ENCODE measurements at regions not wholly inside any gene's neighbourhood (a gene's known extent, or its start where the extent isn't known, plus 50 kb on each side); places are given as distances from the start of the nearest gene placed in this dataset.

- H3K9me3 ChIP-seq (ENCODE audit: control insufficient read depth, insufficient read depth, low read depth, low read length) = no peaks in the 10 kb centered on the region
- H3K4me1 ChIP-seq (ENCODE audit: control insufficient read depth, insufficient read depth, low read length) = no peaks in the 10 kb centered on the region
- H3K27ac ChIP-seq (ENCODE audit: extremely low read depth, low read depth, low read length) = no peak overlapping the region
- ChIA-PET CTCF (interaction anchor here (0.6 kb wide), 1 partner anchor 205 kb away, joined by 3 read pairs; no protein-coding TSS in a partner anchor), POLR2A (interaction anchor here (0.5 kb wide), 1 partner anchor 239 kb away, joined by 4 read pairs; no protein-coding TSS in a partner anchor)
- H3K4me3 ChIP-seq (ENCODE audit: low read depth, low read length) = no peak overlapping the region
- H3K36me3 ChIP-seq (ENCODE audit: control insufficient read depth in 2 of 2, insufficient read depth in 1 of 2, low read length in 2 of 2) = no peaks in the 10 kb centered on the region
- TF ChIP-seq ZNF350 (tag by site-specific recombination; IDR thresholded peaks at IDR 0.05) (no peak), IKZF3 (tag by site-specific recombination; IDR thresholded peaks at IDR 0.05) (no peak), ZNF76 (tag by site-specific recombination; IDR thresholded peaks at IDR 0.05; ENCODE audit: borderline replicate concordance, low read depth) (no peak), ZNF560 (tag by site-specific recombination; IDR thresholded peaks at IDR 0.05; ENCODE audit: borderline replicate concordance) (no peak), ZNF404 (tag by site-specific recombination; IDR thresholded peaks at IDR 0.05) (no peak)
Measured at GRCh38 chr7:130867581-130868136, 133.7 kb upstream of the KLF14 start.

- TF ChIP-seq ZNF596 (tag by site-specific recombination; IDR thresholded peaks at IDR 0.05) = no peak
- no peak for TF ChIP-seq ZNF510 (tag by site-specific recombination; IDR thresholded peaks at IDR 0.05; ENCODE audit: insufficient replicate concordance)
- no peak for TF ChIP-seq ZNF449 (tag by site-specific recombination; IDR thresholded peaks at IDR 0.05)
- TF ChIP-seq HIC1 (tag by site-specific recombination; IDR thresholded peaks at IDR 0.05) = no peak
- no peak for TF ChIP-seq ZNF394 (tag by site-specific recombination; IDR thresholded peaks at IDR 0.05; ENCODE audit: borderline replicate concordance)
- TF ChIP-seq SETDB1 (IDR thresholded peaks at IDR 0.05; ENCODE audit: insufficient read length, low read length) = no peak
- no peak for TF ChIP-seq RBAK (tag by site-specific recombination; IDR thresholded peaks at IDR 0.05)
- no peak for TF ChIP-seq ZNF623 (tag by site-specific recombination; IDR thresholded peaks at IDR 0.05)
- TF ChIP-seq MZF1 (tag by site-specific recombination; IDR thresholded peaks at IDR 0.05; ENCODE audit: borderline replicate concordance) = no peak
- TF ChIP-seq ZNF112 (tag by site-specific recombination; IDR thresholded peaks at IDR 0.05) = no peak
- TF ChIP-seq ZNF37A (tag by site-specific recombination; IDR thresholded peaks at IDR 0.05) = no peak
- TF ChIP-seq KLF8 (tag by site-specific recombination; IDR thresholded peaks at IDR 0.05) = no peak
- no peak for TF ChIP-seq ZNF16 (tag by site-specific recombination; IDR thresholded peaks at IDR 0.05; ENCODE audit: low read depth)
- TF ChIP-seq ZNF629 (tag by site-specific recombination; IDR thresholded peaks at IDR 0.05) = no peak
- TF ChIP-seq OSR2 (tag by site-specific recombination; IDR thresholded peaks at IDR 0.05) = no peak
- TF ChIP-seq, protein P1, sequence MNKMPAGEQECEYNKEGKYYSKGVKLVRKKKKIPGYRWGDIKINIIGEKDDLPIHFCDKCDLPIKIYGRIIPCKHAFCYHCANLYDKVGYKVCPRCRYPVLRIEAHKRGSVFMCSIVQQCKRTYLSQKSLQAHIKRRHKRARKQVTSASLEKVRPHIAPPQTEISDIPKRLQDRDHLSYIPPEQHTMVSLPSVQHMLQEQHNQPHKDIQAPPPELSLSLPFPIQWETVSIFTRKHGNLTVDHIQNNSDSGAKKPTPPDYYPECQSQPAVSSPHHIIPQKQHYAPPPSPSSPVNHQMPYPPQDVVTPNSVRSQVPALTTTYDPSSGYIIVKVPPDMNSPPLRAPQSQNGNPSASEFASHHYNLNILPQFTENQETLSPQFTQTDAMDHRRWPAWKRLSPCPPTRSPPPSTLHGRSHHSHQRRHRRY (tag by site-specific recombination; IDR thresholded peaks at IDR 0.05) = no peak
- no peak for TF ChIP-seq ZNF140 (tag by site-specific recombination; IDR thresholded peaks at IDR 0.05)
Measured at GRCh38 chr7:130868139-130868538, 134.1 kb upstream of the KLF14 start.

More at GRCh38 chr7:130868139-130868538, 134.1 kb upstream of the KLF14 start:
- H3K36me3 ChIP-seq (ENCODE audit: control insufficient read depth in 2 of 2, insufficient read depth in 1 of 2, low read length in 2 of 2) = no peaks in the 10 kb centered on the region
- no peaks in the 10 kb centered on the region for H3K4me1 ChIP-seq (ENCODE audit: control insufficient read depth, insufficient read depth, low read length)
- CTCF ChIA-PET = interaction anchor here (0.6 kb wide), 1 partner anchor 206 kb away, joined by 3 read pairs; no protein-coding TSS in a partner anchor
- no peak overlapping the region for H3K27ac ChIP-seq (ENCODE audit: extremely low read depth, low read depth, low read length)
- POLR2A ChIA-PET = interaction anchor here (0.5 kb wide), 1 partner anchor 238 kb away, joined by 4 read pairs; no protein-coding TSS in a partner anchor
- no peaks in the 10 kb centered on the region for H3K9me3 ChIP-seq (ENCODE audit: control insufficient read depth, insufficient read depth, low read depth, low read length)
- H3K4me3 ChIP-seq (ENCODE audit: low read depth, low read length) = no peak overlapping the region

Measured in HEK293 (cell line).